ENCODE measurements at regions not wholly inside any gene's neighbourhood (a gene's known extent, or its start where the extent isn't known, plus 50 kb on each side); places are given as distances from the start of the nearest gene placed in this dataset.

DNA sequence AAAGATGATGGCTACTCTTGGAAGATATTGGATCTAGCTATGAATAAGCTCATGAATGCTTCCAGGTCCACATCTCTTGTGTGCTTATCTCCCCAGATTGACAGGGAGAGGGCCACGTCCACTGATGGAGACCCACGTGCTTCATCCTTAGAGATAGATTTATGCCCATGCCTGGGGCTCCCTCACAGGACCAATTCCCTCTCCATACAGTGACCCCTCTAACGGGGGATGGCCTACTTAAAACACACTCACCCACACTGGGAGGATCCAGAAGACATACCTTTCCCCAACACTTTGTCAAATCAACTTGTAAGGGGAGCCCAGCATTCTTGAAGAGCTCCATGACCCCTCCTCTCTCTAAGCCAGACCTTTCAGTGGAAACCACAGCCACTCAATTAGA is 169.7 kb upstream of the CDH5 start:
- TF ChIP-seq CTCF (IDR thresholded peaks at IDR 0.05) (no peak), POLR2A (IDR thresholded peaks at IDR 0.05) (no peak), POLR2AphosphoS5 (IDR thresholded peaks at IDR 0.05; ENCODE audit: insufficient read depth in 1 of 2, low read depth in 1 of 2) (no peak)
